Panc1 (cell line): ENCODE measurements at regions not wholly inside any gene's neighbourhood (a gene's known extent, or its start where the extent isn't known, plus 50 kb on each side); places are given as distances from the start of the nearest gene placed in this dataset.

Source experiments
- POLR2AphosphoS5 ChIP-seq: IDR thresholded peaks from 2 replicates; pipeline ENCODE4 v1.6.1; 2012; ENCODE audit warnings: mild to moderate bottlenecking, low read depth, low read length, moderate library complexity
- SIN3A ChIP-seq: IDR thresholded peaks from 2 replicates; pipeline ENCODE4 v1.6.1; 2012; ENCODE audit warnings: low read depth, mild to moderate bottlenecking, low read length, moderate library complexity, borderline replicate concordance; ENCODE audit not compliant: insufficient read depth
- TCF7L2 ChIP-seq: IDR thresholded peaks from 2 replicates; pipeline ENCODE4 v1.6.1; 2011; ENCODE audit warnings: mild to moderate bottlenecking, low read depth, low read length, inconsistent platforms
- TF ChIP-seq, protein P1 (sequence below): fragments of 450-650 bp; IDR thresholded peaks from 2 replicates; pipeline ENCODE4 v1.5.1; 2017; ENCODE audit warnings: mild to moderate bottlenecking
- TF ChIP-seq, protein P2 (sequence below), 2 experiments: IDR thresholded peaks; 2 replicates each; pipeline ENCODE4 v1.6.1; 2011 to 2012; ENCODE audit warnings: low read depth in 2 of 2, control low read depth in 1 of 2, low read length in 1 of 2, mild to moderate bottlenecking in 1 of 2, moderate library complexity in 1 of 2; ENCODE audit not compliant: insufficient read depth in 1 of 2

DNA sequence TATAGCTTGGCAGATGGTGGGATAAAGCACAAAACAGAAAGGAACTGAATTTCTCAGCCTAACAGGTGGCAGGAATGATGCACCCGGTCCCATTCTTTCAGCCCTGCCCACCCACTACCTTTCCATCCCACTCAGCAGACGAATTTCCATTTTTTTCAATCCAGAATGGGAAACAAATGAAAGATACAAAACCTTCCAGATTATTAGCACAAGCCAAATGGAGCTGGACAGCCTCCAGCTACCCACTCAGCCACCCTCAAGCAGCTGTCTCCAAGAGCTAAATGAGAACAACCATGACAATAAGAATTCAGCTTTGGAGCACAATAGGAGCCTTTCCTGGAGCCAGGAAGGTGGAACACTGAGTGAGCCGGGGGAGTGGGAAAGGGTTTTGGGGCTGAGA lies 96.3 kb upstream of the ST6GALNAC5 start:
- TF ChIP-seq, protein P1, sequence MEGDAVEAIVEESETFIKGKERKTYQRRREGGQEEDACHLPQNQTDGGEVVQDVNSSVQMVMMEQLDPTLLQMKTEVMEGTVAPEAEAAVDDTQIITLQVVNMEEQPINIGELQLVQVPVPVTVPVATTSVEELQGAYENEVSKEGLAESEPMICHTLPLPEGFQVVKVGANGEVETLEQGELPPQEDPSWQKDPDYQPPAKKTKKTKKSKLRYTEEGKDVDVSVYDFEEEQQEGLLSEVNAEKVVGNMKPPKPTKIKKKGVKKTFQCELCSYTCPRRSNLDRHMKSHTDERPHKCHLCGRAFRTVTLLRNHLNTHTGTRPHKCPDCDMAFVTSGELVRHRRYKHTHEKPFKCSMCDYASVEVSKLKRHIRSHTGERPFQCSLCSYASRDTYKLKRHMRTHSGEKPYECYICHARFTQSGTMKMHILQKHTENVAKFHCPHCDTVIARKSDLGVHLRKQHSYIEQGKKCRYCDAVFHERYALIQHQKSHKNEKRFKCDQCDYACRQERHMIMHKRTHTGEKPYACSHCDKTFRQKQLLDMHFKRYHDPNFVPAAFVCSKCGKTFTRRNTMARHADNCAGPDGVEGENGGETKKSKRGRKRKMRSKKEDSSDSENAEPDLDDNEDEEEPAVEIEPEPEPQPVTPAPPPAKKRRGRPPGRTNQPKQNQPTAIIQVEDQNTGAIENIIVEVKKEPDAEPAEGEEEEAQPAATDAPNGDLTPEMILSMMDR = no peak
- TF ChIP-seq SIN3A = no peak
- TF ChIP-seq POLR2AphosphoS5 = no peak
- TF ChIP-seq, protein P2, sequence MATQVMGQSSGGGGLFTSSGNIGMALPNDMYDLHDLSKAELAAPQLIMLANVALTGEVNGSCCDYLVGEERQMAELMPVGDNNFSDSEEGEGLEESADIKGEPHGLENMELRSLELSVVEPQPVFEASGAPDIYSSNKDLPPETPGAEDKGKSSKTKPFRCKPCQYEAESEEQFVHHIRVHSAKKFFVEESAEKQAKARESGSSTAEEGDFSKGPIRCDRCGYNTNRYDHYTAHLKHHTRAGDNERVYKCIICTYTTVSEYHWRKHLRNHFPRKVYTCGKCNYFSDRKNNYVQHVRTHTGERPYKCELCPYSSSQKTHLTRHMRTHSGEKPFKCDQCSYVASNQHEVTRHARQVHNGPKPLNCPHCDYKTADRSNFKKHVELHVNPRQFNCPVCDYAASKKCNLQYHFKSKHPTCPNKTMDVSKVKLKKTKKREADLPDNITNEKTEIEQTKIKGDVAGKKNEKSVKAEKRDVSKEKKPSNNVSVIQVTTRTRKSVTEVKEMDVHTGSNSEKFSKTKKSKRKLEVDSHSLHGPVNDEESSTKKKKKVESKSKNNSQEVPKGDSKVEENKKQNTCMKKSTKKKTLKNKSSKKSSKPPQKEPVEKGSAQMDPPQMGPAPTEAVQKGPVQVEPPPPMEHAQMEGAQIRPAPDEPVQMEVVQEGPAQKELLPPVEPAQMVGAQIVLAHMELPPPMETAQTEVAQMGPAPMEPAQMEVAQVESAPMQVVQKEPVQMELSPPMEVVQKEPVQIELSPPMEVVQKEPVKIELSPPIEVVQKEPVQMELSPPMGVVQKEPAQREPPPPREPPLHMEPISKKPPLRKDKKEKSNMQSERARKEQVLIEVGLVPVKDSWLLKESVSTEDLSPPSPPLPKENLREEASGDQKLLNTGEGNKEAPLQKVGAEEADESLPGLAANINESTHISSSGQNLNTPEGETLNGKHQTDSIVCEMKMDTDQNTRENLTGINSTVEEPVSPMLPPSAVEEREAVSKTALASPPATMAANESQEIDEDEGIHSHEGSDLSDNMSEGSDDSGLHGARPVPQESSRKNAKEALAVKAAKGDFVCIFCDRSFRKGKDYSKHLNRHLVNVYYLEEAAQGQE (IDR thresholded peaks at IDR 0.05; ENCODE audit: insufficient read depth in 1 of 2, low read depth in 2 of 2, low read length in 1 of 2) = no peak
- TF ChIP-seq TCF7L2 = no peak
